ENCODE measurements at regions not wholly inside any gene's neighbourhood (a gene's known extent, or its start where the extent isn't known, plus 50 kb on each side); places are given as distances from the start of the nearest gene placed in this dataset.

DNA sequence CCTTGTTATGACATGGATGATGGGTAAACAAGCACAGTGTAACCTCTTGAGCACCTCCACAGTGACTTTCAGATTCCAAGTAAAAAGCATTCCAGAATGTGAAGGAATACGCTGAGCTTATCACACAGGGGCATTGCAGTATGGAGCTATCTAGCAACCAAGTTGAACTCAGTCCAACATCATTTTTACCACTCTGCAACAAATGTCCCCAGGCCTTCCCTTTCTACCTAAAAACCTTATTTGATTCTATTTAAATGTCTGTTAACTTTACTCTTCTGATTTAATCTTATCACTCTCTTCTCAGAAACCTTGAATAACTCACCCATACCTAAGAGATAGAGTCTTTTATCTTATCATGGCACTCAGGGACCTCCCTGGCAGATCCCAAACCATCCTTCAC lies 195.8 kb upstream of the CDYL start:
- TF ChIP-seq, protein P1, sequence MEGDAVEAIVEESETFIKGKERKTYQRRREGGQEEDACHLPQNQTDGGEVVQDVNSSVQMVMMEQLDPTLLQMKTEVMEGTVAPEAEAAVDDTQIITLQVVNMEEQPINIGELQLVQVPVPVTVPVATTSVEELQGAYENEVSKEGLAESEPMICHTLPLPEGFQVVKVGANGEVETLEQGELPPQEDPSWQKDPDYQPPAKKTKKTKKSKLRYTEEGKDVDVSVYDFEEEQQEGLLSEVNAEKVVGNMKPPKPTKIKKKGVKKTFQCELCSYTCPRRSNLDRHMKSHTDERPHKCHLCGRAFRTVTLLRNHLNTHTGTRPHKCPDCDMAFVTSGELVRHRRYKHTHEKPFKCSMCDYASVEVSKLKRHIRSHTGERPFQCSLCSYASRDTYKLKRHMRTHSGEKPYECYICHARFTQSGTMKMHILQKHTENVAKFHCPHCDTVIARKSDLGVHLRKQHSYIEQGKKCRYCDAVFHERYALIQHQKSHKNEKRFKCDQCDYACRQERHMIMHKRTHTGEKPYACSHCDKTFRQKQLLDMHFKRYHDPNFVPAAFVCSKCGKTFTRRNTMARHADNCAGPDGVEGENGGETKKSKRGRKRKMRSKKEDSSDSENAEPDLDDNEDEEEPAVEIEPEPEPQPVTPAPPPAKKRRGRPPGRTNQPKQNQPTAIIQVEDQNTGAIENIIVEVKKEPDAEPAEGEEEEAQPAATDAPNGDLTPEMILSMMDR (IDR thresholded peaks at IDR 0.05; ENCODE audit: insufficient read depth, low read length, severe bottlenecking) = no peak
- DNase-seq (ENCODE audit: low read depth) (no peak), FAIRE-seq (no peak)
- no peak overlapping the region for H3K4me3 ChIP-seq (ENCODE audit: low read depth, low read length)
- H3K36me3 ChIP-seq (ENCODE audit: control insufficient read depth, insufficient read depth, low read length) = no peaks in the 10 kb centered on the region
- no peaks in the 10 kb centered on the region for H3K27me3 ChIP-seq (ENCODE audit: control insufficient read depth, insufficient read depth, low read length)

DNA sequence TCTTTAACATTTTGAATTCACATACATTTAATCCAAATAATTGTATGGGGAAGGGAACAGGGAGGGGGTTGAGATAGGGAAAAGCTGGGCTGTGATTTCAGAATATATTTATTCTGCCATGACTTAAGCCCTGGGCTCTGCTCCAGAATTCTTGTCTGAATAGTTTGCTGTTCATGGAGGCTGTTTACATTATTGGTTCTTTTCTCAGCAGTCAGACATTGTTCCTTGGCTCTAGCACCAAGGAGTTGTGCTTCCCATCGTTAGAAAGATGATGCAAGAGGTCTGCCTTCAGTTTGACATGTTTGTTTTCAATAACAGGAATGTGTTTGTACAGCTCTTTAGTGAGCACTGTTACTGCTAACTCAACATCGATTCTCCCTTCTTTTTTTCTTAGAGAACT lies 198.8 kb upstream of the CDYL start:
- Histone ChIP-seq H3K27me3 (ENCODE audit: control insufficient read depth, insufficient read depth, low read length) (no peaks in the 10 kb centered on the region), H3K36me3 (ENCODE audit: control insufficient read depth, insufficient read depth, low read length) (no peaks in the 10 kb centered on the region), H3K4me3 (ENCODE audit: low read depth, low read length) (no peak overlapping the region)
- peak; percentile 93 for DNase-seq (ENCODE audit: low read depth)
- no peak for FAIRE-seq
- TF ChIP-seq, protein P1 (IDR thresholded peaks at IDR 0.05; ENCODE audit: insufficient read depth, low read length, severe bottlenecking) = no peak

DNA sequence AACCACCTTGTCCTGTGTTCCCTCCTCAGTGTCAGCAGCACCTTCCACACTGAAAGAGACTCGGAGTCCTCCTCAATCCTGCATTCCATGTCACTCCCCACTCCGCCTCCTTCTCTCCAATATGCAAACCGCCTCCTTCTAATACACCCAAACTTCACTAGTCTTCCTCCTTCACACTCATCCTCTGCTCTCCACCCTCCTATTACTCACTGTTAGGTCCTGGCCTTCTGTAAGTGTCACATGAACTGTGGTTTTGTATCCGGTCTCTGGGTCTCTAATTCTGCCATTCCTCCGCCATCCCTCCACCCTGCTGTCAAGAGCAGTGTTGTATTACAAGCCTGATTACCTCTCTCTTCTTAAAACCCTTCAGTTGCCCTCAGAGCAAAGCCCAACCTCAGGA lies 200.5 kb upstream of the CDYL start:
- Histone ChIP-seq H3K4me3 (ENCODE audit: low read depth, low read length) (no peak overlapping the region), H3K36me3 (ENCODE audit: control insufficient read depth, insufficient read depth, low read length) (no peaks in the 10 kb centered on the region), H3K27me3 (ENCODE audit: control insufficient read depth, insufficient read depth, low read length) (no peaks in the 10 kb centered on the region)
- FAIRE-seq = no peak
- DNase-seq (ENCODE audit: low read depth) = no peak
- TF ChIP-seq, protein P1 (IDR thresholded peaks at IDR 0.05; ENCODE audit: insufficient read depth, low read length, severe bottlenecking) = no peak

DNA sequence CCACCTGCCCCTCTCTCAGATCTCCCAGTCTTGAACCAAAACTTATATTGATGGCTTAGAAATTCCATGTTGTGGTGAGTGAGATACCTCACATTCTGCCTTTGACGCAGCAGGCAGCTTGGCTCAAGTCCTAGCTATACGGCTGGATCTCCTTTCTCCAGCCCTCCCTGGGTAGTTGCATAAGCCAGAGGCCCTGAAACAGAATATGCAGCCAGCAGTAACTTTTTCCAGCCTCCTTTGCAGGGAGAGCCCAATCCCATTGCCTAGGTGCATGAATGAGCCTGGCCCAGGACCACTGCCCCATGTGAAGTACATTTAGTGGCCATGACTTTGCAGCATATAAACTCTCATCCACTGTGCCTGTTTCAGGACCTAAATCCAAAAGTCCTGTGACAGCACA lies 202.2 kb upstream of the CDYL start:
- no peak for DNase-seq (ENCODE audit: low read depth)
- peak; percentile 43 for FAIRE-seq
- H3K36me3 ChIP-seq (ENCODE audit: control insufficient read depth, insufficient read depth, low read length) = no peaks in the 10 kb centered on the region

DNA sequence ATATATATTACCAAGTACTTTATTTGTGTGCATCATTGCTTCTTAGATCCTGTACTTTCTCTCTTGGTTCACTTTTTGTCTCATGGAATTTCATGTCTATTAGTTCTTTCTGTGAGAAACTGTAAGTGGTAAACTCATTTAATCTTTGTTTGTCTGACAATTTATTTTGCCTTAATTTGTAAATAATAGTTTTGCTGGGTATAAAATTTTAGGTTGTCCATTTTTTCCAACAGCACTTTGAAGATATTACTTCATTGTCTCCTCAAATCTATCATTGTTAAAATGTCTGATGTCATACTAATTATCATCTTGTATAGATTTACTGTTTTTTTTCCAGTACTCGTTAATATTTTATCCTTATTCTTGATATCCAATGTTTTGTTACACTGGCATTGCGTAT lies 205.2 kb upstream of the CDYL start:
- H3K27me3 ChIP-seq (ENCODE audit: control insufficient read depth, insufficient read depth, low read length) = no peaks in the 10 kb centered on the region
- TF ChIP-seq, protein P1 (IDR thresholded peaks at IDR 0.05; ENCODE audit: insufficient read depth, low read length, severe bottlenecking) = no peak
- DNase-seq (ENCODE audit: low read depth) (no peak), FAIRE-seq (no peak)
- no peak overlapping the region for H3K4me3 ChIP-seq (ENCODE audit: low read depth, low read length)
- no peaks in the 10 kb centered on the region for H3K36me3 ChIP-seq (ENCODE audit: control insufficient read depth, insufficient read depth, low read length)

More for the DNA sequence above, 202.2 kb upstream of the CDYL start:
- Histone ChIP-seq H3K4me3 (ENCODE audit: low read depth, low read length) (no peak overlapping the region), H3K27me3 (ENCODE audit: control insufficient read depth, insufficient read depth, low read length) (no peaks in the 10 kb centered on the region)
- TF ChIP-seq, protein P1 (IDR thresholded peaks at IDR 0.05; ENCODE audit: insufficient read depth, low read length, severe bottlenecking) = no peak

DNA sequence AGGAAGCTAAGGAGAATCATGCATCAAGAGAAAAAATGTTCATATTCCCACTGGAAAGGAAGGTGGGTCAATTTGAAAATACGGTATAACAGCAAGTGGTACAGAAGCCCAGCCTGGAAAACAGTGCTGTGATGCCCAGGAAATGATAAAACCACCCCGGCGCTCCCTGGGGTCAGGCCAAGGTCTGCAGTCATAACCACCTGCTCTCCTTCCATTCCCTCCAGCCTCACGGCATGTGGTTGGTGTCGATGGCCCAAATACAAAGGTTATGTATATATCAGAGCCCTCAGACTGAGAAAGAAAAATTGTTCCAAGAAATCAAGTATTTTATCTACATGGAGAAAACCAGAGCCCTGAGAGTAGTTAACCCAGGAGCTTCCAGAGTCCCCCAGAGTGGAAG lies 208.1 kb upstream of the CDYL start:
- TF ChIP-seq, protein P1 (IDR thresholded peaks at IDR 0.05; ENCODE audit: insufficient read depth, low read length, severe bottlenecking) = no peak
- Histone ChIP-seq H3K27me3 (ENCODE audit: control insufficient read depth, insufficient read depth, low read length) (no peaks in the 10 kb centered on the region), H3K4me3 (ENCODE audit: low read depth, low read length) (no peak overlapping the region), H3K36me3 (ENCODE audit: control insufficient read depth, insufficient read depth, low read length) (no peaks in the 10 kb centered on the region)
- DNase-seq (ENCODE audit: low read depth) (no peak), FAIRE-seq (no peak)

Measured in bronchial epithelial cell (primary cell).